ENCODE measurements at regions not wholly inside any gene's neighbourhood (a gene's known extent, or its start where the extent isn't known, plus 50 kb on each side); places are given as distances from the start of the nearest gene placed in this dataset.

- no peak overlapping the region for H3K9ac ChIP-seq (ENCODE audit: low read depth in 1 of 2, low read length in 2 of 2)
- TF ChIP-seq NR2F2 (IDR thresholded peaks at IDR 0.05) (no peak), ATF3 (IDR thresholded peaks at IDR 0.05) (no peak), FOXA2 (IDR thresholded peaks at IDR 0.05) (no peak), YY1 (IDR thresholded peaks at IDR 0.05) (no peak), HNF4G (IDR thresholded peaks at IDR 0.05) (no peak), FOXA1 (IDR thresholded peaks at IDR 0.05) (no peak), REST (IDR thresholded peaks at IDR 0.05) (no peak), RAD21 (IDR thresholded peaks at IDR 0.05) (no peak), SP1 (IDR thresholded peaks at IDR 0.05) (no peak)
- H3K36me3 ChIP-seq (ENCODE audit: control insufficient read depth in 4 of 4, insufficient read depth in 3 of 4, low read depth in 1 of 4, low read length in 3 of 4), result no peaks in the 10 kb centered on the region
- no peak for DNase-seq (ENCODE audit: low spot score)
- no peak overlapping the region for H3K4me3 ChIP-seq (ENCODE audit: low read depth in 1 of 3, low read length in 3 of 3)
- H3K27me3 ChIP-seq (ENCODE audit: control insufficient read depth in 4 of 4, insufficient read depth in 4 of 4, low read length in 3 of 4), result no peaks in the 10 kb centered on the region
- 86% methylated on average over 2 of the region's 2 CpGs for WGBS
- no peaks in the 10 kb centered on the region for H3K4me1 ChIP-seq (ENCODE audit: control insufficient read depth in 4 of 4, insufficient read depth in 4 of 4, low read length in 3 of 4)
- no peaks in the 10 kb centered on the region for H3K9me3 ChIP-seq (ENCODE audit: control insufficient read depth in 4 of 4, low read length in 3 of 4)
- H3K27ac ChIP-seq (ENCODE audit: low read depth in 1 of 2, low read length in 2 of 2), result no peak overlapping the region
Measured at GRCh38 chr12:58503731-58504130, 416.6 kb downstream of the LRIG3 start.

GRCh38 chr12:58504143-58504938 is 416.0 kb downstream of the LRIG3 start:
- 74% methylated on average over 5 of the region's 5 CpGs for WGBS
- DNase-seq (ENCODE audit: low spot score), result no peak
- TF ChIP-seq JUND (IDR thresholded peaks at IDR 0.05) (no peak), ZBTB33 (IDR thresholded peaks at IDR 0.05) (no peak), GABPA (IDR thresholded peaks at IDR 0.05 in 1 of 2, conservative IDR thresholded peaks at IDR 0.05 in 1 of 2) (no peak), RXRA (IDR thresholded peaks at IDR 0.05) (no peak), MAX (IDR thresholded peaks at IDR 0.05) (no peak), YY1 (IDR thresholded peaks at IDR 0.05) (no peak), HNF4G (IDR thresholded peaks at IDR 0.05) (no peak), NR2F2 (IDR thresholded peaks at IDR 0.05) (no peak), EGR1 (IDR thresholded peaks at IDR 0.05; ENCODE audit: low read depth in 2 of 2) (no peak), HNF4A (conservative IDR thresholded peaks at IDR 0.05) (no peak), ATF3 (IDR thresholded peaks at IDR 0.05) (no peak), SP1 (IDR thresholded peaks at IDR 0.05) (no peak), FOXA2 (IDR thresholded peaks at IDR 0.05) (no peak), CTCF (IDR thresholded peaks at IDR 0.05; ENCODE audit: low read depth, low read length, missing input control) (no peak), TAF1 (conservative IDR thresholded peaks at IDR 0.05) (no peak), FOXA1 (IDR thresholded peaks at IDR 0.05) (no peak)

More at GRCh38 chr12:58504143-58504938, 416.0 kb downstream of the LRIG3 start:
- H3K4me3 ChIP-seq (ENCODE audit: low read depth in 1 of 3, low read length in 3 of 3), result no peak overlapping the region
- H3K4me1 ChIP-seq (ENCODE audit: control insufficient read depth in 4 of 4, insufficient read depth in 4 of 4, low read length in 3 of 4), result no peaks in the 10 kb centered on the region
- no peak overlapping the region for H3K9ac ChIP-seq (ENCODE audit: low read depth in 1 of 2, low read length in 2 of 2)
- no peaks in the 10 kb centered on the region for H3K27me3 ChIP-seq (ENCODE audit: control insufficient read depth in 4 of 4, insufficient read depth in 4 of 4, low read length in 3 of 4)
- H3K36me3 ChIP-seq (ENCODE audit: control insufficient read depth in 4 of 4, insufficient read depth in 3 of 4, low read depth in 1 of 4, low read length in 3 of 4), result no peaks in the 10 kb centered on the region
- H3K9me3 ChIP-seq (ENCODE audit: control insufficient read depth in 4 of 4, low read length in 3 of 4), result peaks cover 0 to 1% (median 0%) of the 10 kb centered on the region in 4 donors
- H3K27ac ChIP-seq (ENCODE audit: low read depth in 1 of 2, low read length in 2 of 2), result no peak overlapping the region

Data from liver (tissue), 8 donors.